Superior temporal gyrus (tissue), 1 donor: ENCODE measurements at regions not wholly inside any gene's neighbourhood (a gene's known extent, or its start where the extent isn't known, plus 50 kb on each side); places are given as distances from the start of the nearest gene placed in this dataset.
A peak's percentile ranks its signal among the peaks of the same experiment; 100 is the strongest.

Experiments
- DNase-seq: peaks from one replicate; pipeline ENCODE4 v3.0.0-alpha.2; 2016; ENCODE audit errors: extremely low spot score

DNA sequence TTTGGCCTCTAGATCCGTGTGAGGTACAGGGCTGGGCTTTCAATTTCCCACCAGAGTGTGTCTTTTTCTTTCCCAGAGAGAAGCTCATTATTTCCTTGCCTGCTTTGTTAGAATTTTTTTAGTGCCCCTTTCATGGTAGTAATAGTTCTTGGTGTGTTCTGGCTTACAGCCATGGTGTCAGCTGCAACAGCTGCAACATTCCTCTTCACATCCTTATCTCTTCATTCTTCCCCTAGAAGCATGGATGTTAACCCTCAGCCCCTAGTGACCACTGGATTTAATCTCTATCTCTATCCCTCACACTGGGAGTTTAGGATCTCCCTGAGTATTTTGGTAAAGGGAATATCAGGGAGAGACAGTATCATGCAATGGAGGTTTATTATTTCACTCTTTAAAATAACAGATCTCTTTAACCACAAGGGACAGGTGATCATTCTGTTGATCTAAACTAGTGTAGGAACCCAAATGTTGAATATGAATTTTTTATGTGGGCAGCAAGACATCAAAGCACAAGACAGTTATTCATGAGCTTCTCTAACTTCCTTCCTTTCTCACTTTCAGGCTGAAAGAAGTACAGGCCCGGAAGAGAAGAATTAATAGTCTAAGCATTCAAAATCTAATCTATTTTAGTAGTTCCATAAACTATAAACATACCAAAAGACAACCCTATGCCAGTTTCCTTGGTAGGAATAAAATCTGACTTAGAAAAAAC, 160.2 kb downstream of the FAM170A start:
- DNase-seq, result no peak

DNA sequence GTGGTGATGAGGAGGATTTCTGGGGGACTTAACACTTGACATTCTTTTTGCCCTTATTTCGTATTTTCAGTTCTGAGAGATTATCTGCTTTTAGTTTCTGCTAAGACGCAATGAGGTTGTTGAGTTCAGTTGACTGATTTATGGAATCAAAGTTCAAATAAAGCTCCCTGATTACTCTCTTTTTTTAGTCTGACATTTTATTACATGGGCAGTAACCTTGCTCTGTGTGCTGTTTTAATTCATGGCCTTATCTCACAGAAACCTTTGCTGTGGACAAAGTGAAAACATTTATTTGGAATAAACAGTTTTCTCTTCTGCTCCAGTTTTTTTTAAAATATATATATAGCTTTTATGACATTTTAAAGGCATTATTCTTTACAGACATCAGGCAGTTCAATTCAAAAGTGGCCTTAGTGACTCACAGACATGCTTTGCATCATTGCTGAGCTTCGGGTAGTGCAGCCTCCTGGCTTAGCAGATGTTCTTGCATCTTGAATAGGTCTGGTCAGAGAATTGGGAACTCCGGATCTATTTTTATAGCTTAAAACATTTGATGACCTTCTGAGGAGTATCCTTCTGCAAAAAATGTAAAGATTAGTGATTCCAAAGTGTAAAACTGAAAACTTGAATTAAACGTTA, 162.9 kb downstream of the FAM170A start:
- peak; percentile 11 for DNase-seq

DNA sequence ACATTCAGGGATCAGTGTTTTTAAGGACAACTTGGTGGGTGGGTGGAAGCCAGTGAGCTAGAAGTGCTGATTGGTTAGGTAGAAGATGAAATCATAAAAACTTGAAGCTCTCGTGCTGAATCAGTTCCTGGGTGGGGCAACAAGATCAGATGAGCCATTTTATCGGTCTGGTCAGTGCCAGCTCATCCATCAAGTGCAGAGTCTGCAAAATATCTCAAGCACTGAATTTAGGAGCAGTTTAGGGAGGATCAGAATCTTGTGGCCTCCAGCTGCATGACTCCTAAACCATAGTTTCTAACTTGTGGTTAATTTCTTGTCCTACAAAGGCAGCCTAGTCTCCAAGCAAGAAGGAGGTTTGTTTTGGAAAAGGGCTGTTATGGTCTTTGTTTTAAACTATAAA, 166.4 kb downstream of the FAM170A start:
- no peak for DNase-seq

DNA sequence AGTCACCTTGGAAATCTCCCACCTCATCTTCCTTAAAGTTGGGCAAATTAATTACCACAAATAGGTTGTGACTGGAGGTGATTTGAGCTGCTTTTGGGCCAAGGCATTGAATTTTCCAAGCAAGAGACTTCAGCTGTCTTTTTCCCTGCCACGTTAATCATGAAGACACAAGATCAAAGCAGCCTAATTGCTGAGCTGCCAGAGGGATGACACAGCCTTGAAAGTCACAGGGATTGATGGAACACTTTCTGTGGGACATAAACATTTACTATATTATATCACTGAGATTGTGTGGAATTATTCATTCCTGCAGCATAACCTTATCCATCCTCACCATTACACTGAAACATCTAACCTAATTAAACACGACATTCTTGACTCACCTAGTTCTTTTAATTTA, 172.2 kb downstream of the FAM170A start:
- no peak for DNase-seq

DNA sequence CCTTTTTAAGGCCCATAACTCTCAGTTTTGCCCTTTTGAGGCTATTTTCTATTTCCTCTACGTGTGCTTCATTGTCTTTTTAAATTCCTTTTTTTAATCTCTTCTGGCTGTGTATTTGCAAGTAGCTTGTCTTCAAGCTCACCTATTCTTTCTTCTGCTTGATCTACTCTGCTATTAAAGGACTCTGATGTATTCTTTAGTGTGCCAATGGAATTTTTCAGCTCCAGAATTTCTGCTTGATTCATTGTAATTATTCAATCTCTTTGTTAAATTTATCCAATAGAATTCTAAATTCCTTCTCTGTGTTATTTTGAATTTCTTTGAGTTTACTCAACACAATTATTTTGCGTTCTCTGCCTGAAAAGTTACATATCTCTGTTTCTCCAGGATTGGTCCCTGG, 178.7 kb downstream of the FAM170A start:
- DNase-seq, result no peak

DNA sequence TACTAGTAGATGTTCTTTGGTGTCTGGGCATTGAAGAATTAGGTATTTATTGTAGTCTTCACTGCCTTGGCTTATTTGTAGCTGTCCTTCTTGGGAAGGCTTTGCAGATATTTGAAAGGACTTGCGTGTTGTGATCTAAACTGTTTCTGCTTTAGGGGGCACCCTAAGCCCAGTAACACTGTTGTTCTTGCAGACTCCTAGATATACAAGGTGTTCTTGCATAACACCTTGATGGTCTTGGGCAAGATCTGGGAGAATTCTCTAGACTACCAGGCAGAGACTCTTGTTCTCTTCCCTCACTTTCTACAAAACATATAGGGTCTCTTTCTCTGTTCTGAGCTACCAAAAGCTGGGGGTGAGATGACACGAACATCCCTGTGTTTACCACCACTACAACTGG, 179.1 kb downstream of the FAM170A start:
- no peak for DNase-seq

DNA sequence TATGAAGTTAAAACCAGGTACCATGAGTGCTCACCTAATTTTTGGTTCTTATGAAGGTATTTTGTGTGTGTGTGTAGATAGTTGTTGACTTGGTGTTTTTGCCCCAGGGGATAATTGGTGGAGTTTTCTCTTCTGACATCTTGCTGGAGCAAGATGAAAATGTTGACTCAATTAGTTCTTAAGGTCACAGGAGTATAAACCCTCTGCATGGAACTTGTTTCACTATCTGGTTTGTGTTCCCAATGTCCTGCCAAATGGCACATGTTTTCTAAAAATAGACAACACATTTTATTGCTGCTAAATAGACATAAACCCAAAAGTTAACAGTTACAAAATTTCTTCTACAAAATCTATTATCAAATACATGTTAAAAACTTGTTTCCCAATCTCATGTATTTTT, 180.9 kb downstream of the FAM170A start:
- no peak for DNase-seq

DNA sequence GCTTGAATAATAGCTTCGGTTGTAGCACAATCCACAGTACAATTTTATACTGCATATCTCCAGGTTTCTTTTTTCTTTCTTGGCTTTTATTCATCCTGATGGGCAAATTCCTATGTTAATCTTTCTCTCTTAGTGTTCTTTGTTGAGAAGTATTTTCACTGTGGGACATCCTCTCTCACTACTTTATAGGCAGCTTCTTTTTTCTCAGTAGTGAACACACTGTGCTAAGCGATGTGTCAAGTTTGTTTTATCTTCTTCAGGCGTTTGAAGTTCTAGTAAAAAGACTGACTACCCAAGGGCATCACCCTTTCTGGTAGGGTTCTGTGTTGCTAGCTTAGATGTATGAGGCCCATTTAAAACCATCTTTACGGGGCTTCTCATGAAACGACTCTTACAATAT, 182.1 kb downstream of the FAM170A start:
- no peak for DNase-seq

DNA sequence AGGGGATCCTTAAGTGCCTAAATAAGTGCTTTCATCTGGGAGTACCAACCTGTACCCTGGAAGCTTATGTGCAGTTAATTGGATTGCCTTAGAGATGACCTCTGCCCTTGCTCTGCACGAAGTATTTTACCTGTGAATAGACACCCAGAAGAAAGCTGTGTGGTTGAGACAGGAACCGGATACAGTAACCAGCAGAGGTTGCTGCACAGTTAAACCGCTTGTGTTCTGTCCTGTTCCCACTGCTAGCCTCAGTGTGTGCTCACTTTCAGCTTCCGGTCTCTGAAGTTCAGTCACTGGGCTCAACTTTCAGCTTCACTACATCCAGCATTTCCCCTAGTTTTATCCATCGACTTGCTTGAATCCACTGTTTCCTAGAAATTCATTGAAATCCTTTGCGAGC, 185.3 kb downstream of the FAM170A start:
- no peak for DNase-seq

DNA sequence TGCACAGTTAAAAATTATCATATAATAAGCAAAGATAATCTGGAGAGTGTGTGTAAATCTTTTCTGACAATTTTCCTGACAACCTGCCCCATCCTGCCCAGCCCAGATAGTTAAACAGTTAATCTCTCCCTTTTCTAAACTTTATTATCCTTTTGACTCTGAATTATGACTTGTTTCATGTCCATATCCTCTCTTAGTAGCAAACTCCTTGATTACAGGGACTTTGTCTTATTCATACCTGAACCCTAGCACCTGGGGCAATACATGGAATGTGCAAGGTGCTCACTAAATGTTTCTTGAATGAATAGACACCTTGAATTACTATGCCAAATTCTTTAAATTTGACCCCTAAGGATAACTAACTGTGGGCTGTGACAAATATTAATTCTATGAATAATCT, 186.7 kb downstream of the FAM170A start:
- no peak for DNase-seq

DNA sequence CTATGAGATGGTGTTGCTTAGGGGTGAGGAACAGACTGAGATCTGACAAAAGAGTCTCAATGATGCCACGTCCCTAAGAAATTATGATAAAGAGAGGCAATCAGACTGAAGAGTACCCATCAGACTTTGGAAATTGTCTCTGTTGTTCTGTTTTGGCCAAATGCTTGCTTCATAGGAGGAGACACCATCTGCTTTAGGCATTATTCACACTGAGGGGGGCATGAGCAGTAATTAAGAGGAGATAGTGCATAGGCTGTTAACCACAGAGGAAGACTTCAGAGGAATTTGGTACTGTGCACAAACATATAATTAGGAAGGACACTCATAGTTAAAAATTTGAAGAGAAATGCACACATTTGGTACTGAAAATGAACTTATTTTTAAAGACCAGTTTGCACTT, 190.7 kb downstream of the FAM170A start:
- no peak for DNase-seq

DNA sequence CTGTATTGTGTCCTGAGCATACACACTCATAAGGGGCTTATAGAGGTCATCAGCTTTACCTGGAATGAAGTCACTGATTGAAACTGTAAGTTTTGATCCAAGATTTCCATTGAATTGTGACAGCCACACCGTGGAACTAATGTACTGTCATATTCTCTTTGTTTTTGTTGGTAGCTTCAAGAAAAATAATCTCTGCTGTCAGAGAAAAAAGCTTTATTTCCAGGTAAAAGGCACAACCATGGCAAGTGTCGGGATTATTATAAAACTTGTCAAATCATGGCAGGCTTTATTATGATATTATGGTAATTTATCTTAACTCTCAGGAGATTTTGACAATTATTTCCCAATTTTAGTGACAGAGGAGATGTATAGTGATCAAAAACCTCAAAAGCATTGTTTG, 191.2 kb downstream of the FAM170A start:
- DNase-seq, result no peak

DNA sequence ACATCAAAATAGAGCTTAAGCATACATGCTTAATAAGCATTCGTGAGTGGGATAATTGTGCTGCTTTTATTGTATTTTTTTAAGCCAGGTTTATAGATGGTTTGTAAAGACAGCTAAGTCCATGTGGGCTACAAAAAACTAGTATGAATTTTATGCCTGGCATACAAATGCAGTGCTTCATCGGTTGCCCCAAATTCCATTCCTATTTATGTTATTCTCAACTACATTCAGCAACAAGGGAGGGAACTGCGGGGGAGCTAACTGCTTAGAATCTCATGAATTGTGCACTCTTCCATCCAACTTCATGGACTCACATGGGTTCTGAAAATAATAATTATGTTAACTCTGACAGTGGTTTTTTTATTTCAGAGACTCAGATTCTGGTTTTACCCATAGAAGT, 199.2 kb downstream of the FAM170A start:
- no peak for DNase-seq

DNA sequence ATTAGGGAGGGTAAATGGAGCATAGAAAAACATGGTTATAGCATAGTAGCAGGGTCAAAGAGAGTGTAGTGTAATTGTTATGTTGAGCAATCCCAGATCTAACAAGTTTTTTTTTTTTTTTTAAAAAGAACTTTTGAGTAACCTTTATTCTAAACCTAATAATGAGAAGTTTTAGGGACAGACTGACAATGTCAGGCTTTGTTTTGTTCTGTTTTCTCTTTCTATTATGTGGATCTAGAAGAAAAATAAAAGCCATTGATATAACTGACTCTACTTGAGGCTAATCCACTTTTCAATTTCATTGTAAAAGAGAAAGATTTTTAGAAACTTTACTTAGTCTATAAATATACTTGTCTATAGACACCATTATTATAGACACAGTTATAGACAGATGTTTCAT, 200.0 kb downstream of the FAM170A start:
- no peak for DNase-seq

DNA sequence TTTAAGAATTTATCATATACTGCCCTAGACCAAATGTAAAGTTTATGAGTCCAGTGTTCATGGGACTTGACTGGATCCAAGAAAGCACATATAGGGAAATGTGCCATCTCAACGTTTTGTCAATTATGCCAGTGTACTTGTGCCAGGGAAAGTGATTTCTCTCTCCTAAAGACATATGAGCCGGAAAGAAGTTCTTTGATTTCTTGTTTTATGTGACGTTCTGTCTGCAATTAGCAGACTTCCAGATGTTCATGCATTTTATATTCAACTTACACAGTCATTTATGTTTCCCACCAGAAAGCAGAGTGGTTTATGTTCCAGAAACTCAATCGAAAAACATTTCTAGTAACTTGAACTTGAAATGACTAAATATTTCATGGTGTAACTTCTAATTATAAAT, 203.8 kb downstream of the FAM170A start:
- no peak for DNase-seq

DNA sequence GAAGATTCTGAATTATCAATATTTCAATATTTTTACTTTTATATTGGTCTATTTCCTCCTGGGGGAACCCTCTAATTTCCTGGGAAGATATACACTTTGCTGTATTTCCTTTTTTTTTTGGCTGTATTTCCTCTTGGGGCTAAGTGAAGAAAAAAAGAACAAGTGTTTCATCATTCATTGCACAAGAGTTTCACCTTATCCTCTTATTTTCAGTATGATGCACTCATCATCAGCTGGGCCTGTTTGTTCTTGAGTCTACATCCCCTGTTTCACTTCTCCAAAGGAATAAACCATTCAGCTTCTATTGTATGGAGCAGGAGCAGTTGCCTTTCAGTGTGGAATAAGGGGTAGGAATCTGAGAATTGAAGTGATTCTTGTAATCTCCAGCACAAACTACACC, 210.8 kb downstream of the FAM170A start:
- no peak for DNase-seq

DNA sequence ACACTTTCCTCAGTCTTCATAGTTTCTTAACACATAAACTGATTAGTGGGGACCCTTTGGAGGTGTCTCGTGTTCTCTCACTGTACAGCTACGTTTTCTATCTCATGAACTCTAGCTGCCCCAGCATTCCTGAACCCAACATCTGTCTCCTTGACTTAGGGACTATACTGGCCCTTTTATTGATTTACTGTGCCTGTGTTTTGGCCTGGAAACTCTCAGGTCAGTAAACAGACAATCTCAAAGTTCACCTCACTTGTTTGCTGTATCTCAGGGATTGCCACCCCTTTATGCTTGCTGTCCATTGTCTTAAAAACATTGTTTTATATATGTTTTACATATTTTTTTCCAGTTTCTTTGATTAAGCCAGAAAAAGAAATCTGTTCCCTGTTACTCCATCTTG, 222.8 kb downstream of the FAM170A start:
- no peak for DNase-seq

DNA sequence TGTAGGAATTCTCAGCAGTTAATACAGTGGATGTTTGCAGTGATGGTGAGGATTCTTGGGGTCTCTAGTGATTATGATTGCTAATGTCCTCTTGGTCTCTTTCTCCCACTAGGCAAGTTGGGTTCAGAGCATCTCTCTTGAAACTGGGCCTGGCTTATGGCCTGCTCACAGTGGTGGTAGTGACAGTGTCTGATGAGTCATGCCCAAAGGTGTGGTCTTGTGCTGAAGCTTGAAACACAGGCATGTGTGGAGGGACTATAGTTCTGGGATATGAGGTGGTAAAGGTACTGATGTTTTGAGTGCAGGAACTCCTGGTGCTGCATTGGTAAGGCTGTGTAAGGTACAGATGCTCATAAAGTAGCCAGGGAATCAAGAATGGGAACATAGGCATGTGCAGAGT, 231.1 kb downstream of the FAM170A start:
- DNase-seq, result no peak

DNA sequence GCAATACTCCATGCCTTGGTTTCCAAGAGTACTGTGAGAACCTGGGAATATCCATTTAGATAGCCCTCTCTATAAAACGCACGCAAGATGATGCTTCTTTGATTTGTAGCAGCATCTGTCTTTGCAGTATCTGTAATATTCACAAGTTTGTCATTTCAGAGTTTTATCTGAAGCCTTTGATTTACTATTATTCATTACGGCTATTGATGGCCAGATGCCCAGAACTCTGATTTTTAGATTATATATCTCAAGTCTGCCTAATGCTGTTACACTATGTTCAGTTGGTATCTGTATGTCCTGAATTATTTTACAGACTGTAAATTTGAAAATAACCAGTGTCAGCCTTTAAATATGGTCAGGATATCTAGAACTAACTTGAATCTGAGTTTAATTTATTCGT, 233.3 kb downstream of the FAM170A start:
- no peak for DNase-seq

DNA sequence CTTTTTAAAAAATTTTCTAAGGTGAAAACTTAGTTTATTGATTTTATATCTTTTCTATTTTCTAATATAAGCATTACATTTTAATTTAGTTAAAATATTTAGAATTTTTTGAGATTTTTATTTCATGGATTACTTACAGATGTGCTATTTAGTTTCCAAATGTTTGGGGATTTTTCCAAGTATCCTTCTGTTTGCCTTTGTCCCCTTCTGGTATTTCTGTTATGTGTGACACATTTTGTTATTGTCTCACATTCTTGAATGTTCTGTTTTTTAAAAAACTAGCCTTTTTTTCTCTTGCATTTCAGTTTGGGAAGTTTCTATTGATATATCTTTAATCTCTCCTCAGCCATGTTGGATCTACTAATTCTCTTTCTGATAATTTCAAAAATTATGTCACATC, 234.9 kb downstream of the FAM170A start:
- no peak for DNase-seq

DNA sequence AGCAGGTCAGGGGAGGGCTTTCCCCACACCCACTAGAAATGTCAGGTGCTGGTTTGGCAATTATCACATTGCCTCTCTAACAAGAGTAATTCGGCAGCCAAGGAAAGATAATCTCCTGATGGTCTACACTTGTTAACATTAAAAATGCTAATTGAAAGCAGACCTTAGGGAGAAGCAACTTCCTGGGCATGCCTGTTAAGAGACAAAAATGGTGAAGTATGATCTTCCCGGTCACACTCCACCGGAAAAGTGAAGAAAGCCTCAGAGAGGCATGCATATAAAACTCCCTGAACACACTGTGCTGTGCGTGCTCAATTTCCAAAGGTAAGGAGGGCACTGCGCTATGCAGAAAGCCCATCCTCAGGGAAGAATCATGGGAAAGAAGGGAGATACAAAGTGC, 244.3 kb downstream of the FAM170A start:
- no peak for DNase-seq

DNA sequence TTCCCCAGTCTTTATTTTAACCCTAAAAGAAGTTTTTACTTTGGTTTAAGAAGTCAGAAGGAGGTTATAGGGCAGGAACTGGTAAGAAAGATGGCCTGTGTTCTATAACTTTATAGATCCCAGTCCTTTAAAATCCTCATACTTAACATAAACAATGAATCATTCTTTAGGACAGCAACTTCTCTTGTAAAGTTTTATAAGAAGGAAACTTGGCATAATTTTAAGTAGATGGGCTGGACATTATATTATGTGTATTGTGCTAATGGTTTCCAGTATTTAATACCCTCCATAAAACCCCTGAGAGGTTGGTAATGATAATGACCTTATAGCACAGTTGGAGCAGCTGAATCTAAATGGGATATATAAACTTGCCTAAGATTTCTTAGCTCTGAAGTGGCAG, 247.2 kb downstream of the FAM170A start:
- no peak for DNase-seq

DNA sequence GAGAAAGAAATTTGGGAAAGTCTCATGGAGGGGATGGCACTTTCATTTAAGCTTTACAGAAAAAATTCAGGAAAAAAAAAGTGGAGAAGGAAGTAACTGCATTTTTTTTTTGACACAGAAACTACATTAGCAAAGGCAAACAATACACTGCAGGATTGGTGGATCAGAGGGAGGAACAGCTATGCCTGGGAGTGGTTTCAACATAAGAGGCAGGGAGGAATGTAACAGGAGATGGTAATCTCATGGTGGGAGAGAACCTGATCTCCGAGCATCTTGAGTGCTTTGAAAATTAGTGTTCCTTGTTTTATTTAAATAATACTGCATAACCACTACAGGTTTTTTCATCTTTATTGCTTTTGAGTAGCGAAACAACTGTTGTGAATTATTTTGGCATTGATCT, 249.4 kb downstream of the FAM170A start:
- no peak for DNase-seq

DNA sequence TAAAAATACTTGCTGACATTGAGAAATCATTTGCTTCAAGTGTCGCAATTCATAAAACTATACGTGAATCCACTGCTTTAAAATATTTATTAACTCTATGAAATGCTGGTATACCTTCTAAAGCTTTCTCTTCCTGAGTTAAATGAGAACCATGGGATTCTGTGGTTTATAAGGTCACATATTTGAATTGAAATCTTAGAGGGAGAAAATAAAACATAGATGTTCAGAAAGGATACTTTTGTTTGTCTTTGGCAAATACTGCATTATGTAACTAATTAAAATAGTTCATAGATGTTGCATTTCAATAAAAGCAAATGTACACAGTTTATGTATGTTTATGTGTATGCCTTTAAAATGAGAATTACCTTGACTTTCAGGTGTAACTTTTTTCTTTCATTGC, 250.1 kb downstream of the FAM170A start:
- DNase-seq, result no peak
